ENCODE measurements at regions not wholly inside any gene's neighbourhood (a gene's known extent, or its start where the extent isn't known, plus 50 kb on each side); places are given as distances from the start of the nearest gene placed in this dataset.

DNA sequence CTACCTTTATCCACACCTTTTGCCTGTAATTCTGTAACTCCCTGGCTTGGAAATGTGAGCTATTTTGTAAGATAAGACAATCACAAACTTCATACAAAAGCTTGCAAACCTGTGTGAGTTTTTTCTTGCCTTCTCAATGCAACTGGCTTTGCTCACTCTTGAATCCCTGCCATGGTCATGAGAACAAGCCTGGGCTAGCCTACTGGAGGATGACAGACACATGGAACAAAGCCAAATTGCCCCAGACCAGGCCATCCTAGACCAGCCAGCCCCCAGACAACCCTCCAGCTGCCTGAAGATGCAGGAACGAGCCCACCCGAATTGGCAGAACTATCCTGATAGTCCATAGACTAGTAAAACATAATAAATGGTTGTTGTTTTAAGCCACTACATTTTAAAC is 466.6 kb upstream of the ERCC4 start (continued):
- no peak for TF ChIP-seq ZNF114 (CRISPR knock-in tag; IDR thresholded peaks at IDR 0.05)
- TF ChIP-seq JUNB (IDR thresholded peaks at IDR 0.05; ENCODE audit: unreplicated experiment) = no peak
- TF ChIP-seq EZH2phosphoT487 (IDR thresholded peaks at IDR 0.05; ENCODE audit: unreplicated experiment) = no peak
- no peak for TF ChIP-seq STAT1 (IDR thresholded peaks at IDR 0.05; ENCODE audit: unreplicated experiment)
- TF ChIP-seq, protein P1, sequence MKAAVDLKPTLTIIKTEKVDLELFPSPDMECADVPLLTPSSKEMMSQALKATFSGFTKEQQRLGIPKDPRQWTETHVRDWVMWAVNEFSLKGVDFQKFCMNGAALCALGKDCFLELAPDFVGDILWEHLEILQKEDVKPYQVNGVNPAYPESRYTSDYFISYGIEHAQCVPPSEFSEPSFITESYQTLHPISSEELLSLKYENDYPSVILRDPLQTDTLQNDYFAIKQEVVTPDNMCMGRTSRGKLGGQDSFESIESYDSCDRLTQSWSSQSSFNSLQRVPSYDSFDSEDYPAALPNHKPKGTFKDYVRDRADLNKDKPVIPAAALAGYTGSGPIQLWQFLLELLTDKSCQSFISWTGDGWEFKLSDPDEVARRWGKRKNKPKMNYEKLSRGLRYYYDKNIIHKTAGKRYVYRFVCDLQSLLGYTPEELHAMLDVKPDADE (IDR thresholded peaks at IDR 0.05) = no peak
- TF ChIP-seq, protein P2, sequence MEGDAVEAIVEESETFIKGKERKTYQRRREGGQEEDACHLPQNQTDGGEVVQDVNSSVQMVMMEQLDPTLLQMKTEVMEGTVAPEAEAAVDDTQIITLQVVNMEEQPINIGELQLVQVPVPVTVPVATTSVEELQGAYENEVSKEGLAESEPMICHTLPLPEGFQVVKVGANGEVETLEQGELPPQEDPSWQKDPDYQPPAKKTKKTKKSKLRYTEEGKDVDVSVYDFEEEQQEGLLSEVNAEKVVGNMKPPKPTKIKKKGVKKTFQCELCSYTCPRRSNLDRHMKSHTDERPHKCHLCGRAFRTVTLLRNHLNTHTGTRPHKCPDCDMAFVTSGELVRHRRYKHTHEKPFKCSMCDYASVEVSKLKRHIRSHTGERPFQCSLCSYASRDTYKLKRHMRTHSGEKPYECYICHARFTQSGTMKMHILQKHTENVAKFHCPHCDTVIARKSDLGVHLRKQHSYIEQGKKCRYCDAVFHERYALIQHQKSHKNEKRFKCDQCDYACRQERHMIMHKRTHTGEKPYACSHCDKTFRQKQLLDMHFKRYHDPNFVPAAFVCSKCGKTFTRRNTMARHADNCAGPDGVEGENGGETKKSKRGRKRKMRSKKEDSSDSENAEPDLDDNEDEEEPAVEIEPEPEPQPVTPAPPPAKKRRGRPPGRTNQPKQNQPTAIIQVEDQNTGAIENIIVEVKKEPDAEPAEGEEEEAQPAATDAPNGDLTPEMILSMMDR (conservative IDR thresholded peaks at IDR 0.05; ENCODE audit: low read depth in 2 of 2) = no peak
- TF ChIP-seq POLR2AphosphoS5 (IDR thresholded peaks at IDR 0.05; ENCODE audit: low read depth) = no peak
- TF ChIP-seq CREB1 (CRISPR knock-in tag; IDR thresholded peaks at IDR 0.05; ENCODE audit: low read depth) = no peak
- TF ChIP-seq ZNF331 (CRISPR knock-in tag; IDR thresholded peaks at IDR 0.05; ENCODE audit: low read depth) = no peak

DNA sequence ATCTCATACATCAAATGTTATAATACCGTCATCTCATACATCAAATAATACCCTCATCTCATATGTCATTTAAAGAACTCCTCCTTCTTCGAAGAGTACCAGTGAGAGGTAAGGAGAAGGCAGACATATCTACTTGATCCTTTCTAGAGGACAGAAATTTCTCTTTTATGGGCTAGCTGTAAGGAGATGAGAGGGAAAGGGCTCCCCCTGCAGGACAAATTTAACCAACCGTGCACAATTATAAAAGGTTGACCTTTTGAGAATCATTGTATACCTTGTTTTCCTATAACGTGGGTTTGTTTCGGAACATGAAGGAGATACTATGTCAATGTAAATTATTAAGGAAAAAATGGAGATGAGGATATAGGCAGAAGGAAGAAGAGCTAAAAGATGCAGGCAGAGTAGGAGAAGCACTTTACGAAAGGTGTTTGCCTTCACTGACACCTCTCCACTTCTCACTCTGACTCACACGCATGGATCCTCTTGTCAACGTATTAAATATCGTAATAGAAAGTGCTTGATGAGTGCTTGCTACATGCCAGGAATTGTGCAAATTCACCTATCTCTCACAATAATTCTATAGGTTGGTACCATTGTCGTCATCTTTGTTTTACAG is 465.9 kb upstream of the ERCC4 start:
- H3K4me1 ChIP-seq (ENCODE audit: insufficient read depth) = peaks cover 8% of the 10 kb centered on the region; the same call in 1 of the 2 replicates
- no peaks in the 10 kb centered on the region for H3K79me2 ChIP-seq (replicated peaks; ENCODE audit: insufficient read depth)
- H3K36me3 Mint-ChIP-seq (ENCODE audit: low read depth) = no peaks in the 10 kb centered on the region
- H3K9me3 Mint-ChIP-seq = no peaks in the 10 kb centered on the region
- no peaks in the 10 kb centered on the region for H3K27me3 ChIP-seq (ENCODE audit: insufficient read depth)
- no peak for TF ChIP-seq CREB1 (CRISPR knock-in tag; IDR thresholded peaks at IDR 0.05; ENCODE audit: low read depth)
- TF ChIP-seq, protein P2 (conservative IDR thresholded peaks at IDR 0.05; ENCODE audit: low read depth in 2 of 2) = peak; percentile 78 to 96
- ATAC-seq (peak; percentile 78), DNase-seq (ENCODE audit: low spot score) (peak; percentile 82)
- no peaks in the 10 kb centered on the region for H4K20me1 ChIP-seq (replicated peaks; ENCODE audit: insufficient read depth)
- H3F3A ChIP-seq (replicated peaks; ENCODE audit: low read depth) = no peaks in the 10 kb centered on the region
- H3K9me2 ChIP-seq (ENCODE audit: insufficient read depth) = no peaks in the 10 kb centered on the region; the same call in 1 of the 2 replicates
- H3K36me3 ChIP-seq (ENCODE audit: insufficient read depth) = no peaks in the 10 kb centered on the region; the same call in 1 of the 2 replicates
- no peak overlapping the region for H3K27ac Mint-ChIP-seq
- no peak overlapping the region for H3K4me2 ChIP-seq
- no peak overlapping the region for H3K27ac ChIP-seq (ENCODE audit: low read depth)
- peaks cover 3% of the 10 kb centered on the region for H3K27me3 Mint-ChIP-seq (ENCODE audit: insufficient read depth, low read depth, poor library complexity)
- H3K4me3 Mint-ChIP-seq = no peak overlapping the region
- no peak overlapping the region for H3K4me3 ChIP-seq
- no peak overlapping the region for H2AFZ ChIP-seq
- peaks cover 4% of the 10 kb centered on the region; the same call in 2 of the 3 replicates for H3K4me1 Mint-ChIP-seq
